ENCODE measurements at regions not wholly inside any gene's neighbourhood (a gene's known extent, or its start where the extent isn't known, plus 50 kb on each side); places are given as distances from the start of the nearest gene placed in this dataset.

DNA sequence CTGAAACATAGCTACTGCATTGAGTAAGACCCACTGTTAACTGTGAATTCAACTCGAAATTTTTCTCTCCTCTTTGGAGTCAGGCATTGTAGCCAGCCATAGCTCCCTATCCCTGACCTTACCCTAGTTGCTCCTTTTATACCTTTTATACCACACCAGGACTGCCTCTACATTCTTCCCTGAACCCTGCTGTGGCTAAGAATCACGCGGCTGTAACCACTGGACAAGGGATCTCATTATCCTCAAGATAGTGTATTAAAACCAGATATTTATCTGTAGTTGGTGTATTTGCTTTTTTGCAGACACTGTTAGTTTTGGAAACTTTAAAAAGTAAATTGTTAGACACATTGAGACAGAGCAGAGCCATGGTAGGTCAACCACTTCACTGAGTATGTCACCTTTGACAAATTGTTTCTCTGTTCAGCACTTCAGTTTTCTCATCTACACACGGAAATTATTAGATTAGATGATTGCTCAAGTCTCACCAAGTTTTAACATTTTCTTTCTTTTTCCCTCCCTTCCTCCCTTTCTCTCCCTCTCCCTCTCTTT lies 136.5 kb upstream of the PRNP start:
- TF ChIP-seq, protein P1, sequence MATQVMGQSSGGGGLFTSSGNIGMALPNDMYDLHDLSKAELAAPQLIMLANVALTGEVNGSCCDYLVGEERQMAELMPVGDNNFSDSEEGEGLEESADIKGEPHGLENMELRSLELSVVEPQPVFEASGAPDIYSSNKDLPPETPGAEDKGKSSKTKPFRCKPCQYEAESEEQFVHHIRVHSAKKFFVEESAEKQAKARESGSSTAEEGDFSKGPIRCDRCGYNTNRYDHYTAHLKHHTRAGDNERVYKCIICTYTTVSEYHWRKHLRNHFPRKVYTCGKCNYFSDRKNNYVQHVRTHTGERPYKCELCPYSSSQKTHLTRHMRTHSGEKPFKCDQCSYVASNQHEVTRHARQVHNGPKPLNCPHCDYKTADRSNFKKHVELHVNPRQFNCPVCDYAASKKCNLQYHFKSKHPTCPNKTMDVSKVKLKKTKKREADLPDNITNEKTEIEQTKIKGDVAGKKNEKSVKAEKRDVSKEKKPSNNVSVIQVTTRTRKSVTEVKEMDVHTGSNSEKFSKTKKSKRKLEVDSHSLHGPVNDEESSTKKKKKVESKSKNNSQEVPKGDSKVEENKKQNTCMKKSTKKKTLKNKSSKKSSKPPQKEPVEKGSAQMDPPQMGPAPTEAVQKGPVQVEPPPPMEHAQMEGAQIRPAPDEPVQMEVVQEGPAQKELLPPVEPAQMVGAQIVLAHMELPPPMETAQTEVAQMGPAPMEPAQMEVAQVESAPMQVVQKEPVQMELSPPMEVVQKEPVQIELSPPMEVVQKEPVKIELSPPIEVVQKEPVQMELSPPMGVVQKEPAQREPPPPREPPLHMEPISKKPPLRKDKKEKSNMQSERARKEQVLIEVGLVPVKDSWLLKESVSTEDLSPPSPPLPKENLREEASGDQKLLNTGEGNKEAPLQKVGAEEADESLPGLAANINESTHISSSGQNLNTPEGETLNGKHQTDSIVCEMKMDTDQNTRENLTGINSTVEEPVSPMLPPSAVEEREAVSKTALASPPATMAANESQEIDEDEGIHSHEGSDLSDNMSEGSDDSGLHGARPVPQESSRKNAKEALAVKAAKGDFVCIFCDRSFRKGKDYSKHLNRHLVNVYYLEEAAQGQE (IDR thresholded peaks at IDR 0.05; ENCODE audit: low read depth, low read length) = no peak
- TF ChIP-seq NRF1 (conservative IDR thresholded peaks at IDR 0.05; ENCODE audit: low read depth, low read length) (no peak), CHD2 (IDR thresholded peaks at IDR 0.05; ENCODE audit: borderline replicate concordance, low read depth, low read length) (no peak)

Measured in GM12878 (cell line).